ENCODE measurements at regions not wholly inside any gene's neighbourhood (a gene's known extent, or its start where the extent isn't known, plus 50 kb on each side); places are given as distances from the start of the nearest gene placed in this dataset.

- DNase-seq (ENCODE audit: low read depth in 1 of 2, low spot score in 1 of 2): no peak
Measured at GRCh38 chr1:38431535-38432376, 385.2 kb upstream of the POU3F1 start.

GRCh38 chr1:38430949-38431348, 384.4 kb upstream of the POU3F1 start:
- no peak for DNase-seq (ENCODE audit: low read depth in 1 of 2, low spot score in 1 of 2)

GRCh38 chr1:38424677-38425076, 378.1 kb upstream of the POU3F1 start:
- no peak for DNase-seq (ENCODE audit: low read depth in 1 of 2, low spot score in 1 of 2)

GRCh38 chr1:38420666-38421065, 374.1 kb upstream of the POU3F1 start:
- no peak for DNase-seq (ENCODE audit: low read depth in 1 of 2, low spot score in 1 of 2)

GRCh38 chr1:38418195-38419030, 371.8 kb upstream of the POU3F1 start:
- no peak for DNase-seq (ENCODE audit: low read depth in 1 of 2, low spot score in 1 of 2)

GRCh38 chr1:38403667-38404066, 357.1 kb upstream of the POU3F1 start:
- no peak for DNase-seq (ENCODE audit: low read depth in 1 of 2, low spot score in 1 of 2)

- DNase-seq (ENCODE audit: low read depth in 1 of 2, low spot score in 1 of 2): no peak
Measured at GRCh38 chr1:38402230-38402815, 355.7 kb upstream of the POU3F1 start.

- no peak for DNase-seq (ENCODE audit: low read depth in 1 of 2, low spot score in 1 of 2)
Measured at GRCh38 chr1:38396606-38397005, 350.0 kb upstream of the POU3F1 start.

- DNase-seq (ENCODE audit: low read depth in 1 of 2, low spot score in 1 of 2): no peak
Measured at GRCh38 chr1:38394303-38394702, 347.7 kb upstream of the POU3F1 start.

GRCh38 chr1:38392861-38393260, 346.3 kb upstream of the POU3F1 start:
- DNase-seq (ENCODE audit: low read depth in 1 of 2, low spot score in 1 of 2): no peak

- DNase-seq (ENCODE audit: low read depth in 1 of 2, low spot score in 1 of 2): no peak
Measured at GRCh38 chr1:38381256-38381655, 334.7 kb upstream of the POU3F1 start.

- no peak for DNase-seq (ENCODE audit: low read depth in 1 of 2, low spot score in 1 of 2)
Measured at GRCh38 chr1:38376577-38376976, 330.0 kb upstream of the POU3F1 start.

GRCh38 chr1:38375035-38375434, 328.4 kb upstream of the POU3F1 start:
- no peak for DNase-seq (ENCODE audit: low read depth in 1 of 2, low spot score in 1 of 2)

GRCh38 chr1:38371505-38371844, 324.9 kb upstream of the POU3F1 start:
- DNase-seq (ENCODE audit: low read depth in 1 of 2, low spot score in 1 of 2): no peak

GRCh38 chr1:38370716-38371504, 324.3 kb upstream of the POU3F1 start:
- DNase-seq (ENCODE audit: low read depth in 1 of 2, low spot score in 1 of 2): no peak

GRCh38 chr1:38365242-38365641, 318.6 kb upstream of the POU3F1 start:
- no peak for DNase-seq (ENCODE audit: low read depth in 1 of 2, low spot score in 1 of 2)

GRCh38 chr1:38361566-38361965, 315.0 kb upstream of the POU3F1 start:
- no peak for DNase-seq (ENCODE audit: low read depth in 1 of 2, low spot score in 1 of 2)

- DNase-seq (ENCODE audit: low read depth in 1 of 2, low spot score in 1 of 2): no peak
Measured at GRCh38 chr1:38360807-38361206, 314.2 kb upstream of the POU3F1 start.

GRCh38 chr1:38353956-38354355, 307.4 kb upstream of the POU3F1 start:
- no peak for DNase-seq (ENCODE audit: low read depth in 1 of 2, low spot score in 1 of 2)

GRCh38 chr1:38352869-38353268, 306.3 kb upstream of the POU3F1 start:
- no peak for DNase-seq (ENCODE audit: low read depth in 1 of 2, low spot score in 1 of 2)

- no peak for DNase-seq (ENCODE audit: low read depth in 1 of 2, low spot score in 1 of 2)
Measured at GRCh38 chr1:38347446-38348175, 301.0 kb upstream of the POU3F1 start.
